ENCODE measurements at regions not wholly inside any gene's neighbourhood (a gene's known extent, or its start where the extent isn't known, plus 50 kb on each side); places are given as distances from the start of the nearest gene placed in this dataset.

DNA sequence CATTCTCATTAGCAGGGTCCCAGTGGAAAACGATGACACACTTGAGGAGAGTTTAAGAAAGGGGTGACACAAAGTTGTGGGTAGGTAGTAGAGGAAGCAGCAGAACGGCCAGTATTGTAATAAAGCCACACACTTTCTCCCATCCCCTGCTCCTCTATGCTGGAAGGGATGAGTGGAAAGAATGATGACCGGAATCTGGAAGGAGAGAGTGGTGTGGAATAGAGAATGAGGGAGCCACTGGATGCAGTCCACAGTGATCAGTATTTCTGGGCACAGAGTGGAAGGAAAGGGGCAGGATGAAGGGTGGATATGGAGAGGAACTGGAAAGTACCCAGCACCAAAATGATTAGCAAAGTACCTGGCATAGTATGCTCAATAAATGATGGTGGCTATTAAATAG lies 133.8 kb upstream of the DAB2 start:
- no peak for DNase-seq (ENCODE audit: low read depth)
- no peak overlapping the region for H3K4me3 ChIP-seq (ENCODE audit: low read depth, low read length)
- TF ChIP-seq CTCF (IDR thresholded peaks at IDR 0.05; ENCODE audit: insufficient read depth, low read length): no peak

GRCh38 chr5:39555788-39556187 lies 131.0 kb upstream of the DAB2 start:
- TF ChIP-seq CTCF (IDR thresholded peaks at IDR 0.05; ENCODE audit: insufficient read depth, low read length): no peak
- DNase-seq (ENCODE audit: low read depth): no peak
- H3K4me3 ChIP-seq (ENCODE audit: low read depth, low read length): no peak overlapping the region

DNA sequence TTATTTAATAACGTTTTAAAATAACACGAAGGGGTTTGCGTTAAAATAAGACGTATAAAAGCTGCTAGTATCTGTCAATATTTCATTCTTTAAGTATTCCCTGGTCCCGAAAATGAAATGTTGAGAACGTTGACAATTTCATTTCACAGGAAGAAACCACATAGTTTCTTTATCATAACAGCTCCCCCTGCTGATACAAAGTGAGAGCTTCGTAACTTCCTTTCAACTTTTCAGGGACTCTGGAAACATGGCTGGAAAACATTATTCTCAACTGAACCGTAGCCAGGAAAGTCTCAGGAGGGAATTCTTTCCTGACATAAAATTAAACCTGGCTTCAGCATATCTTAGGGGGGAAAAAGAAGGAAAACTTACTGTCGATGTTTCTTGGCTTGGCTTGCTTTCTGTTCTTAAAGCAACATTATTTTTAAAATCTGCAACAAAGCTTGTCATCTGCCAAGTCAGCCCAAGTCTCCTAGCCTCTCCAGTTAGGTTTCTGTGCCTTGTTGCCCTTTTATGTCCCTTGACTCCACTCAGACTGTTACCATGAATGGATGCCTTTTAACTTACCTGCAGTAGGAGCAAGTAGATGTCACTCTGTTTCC lies 122.9 kb upstream of the DAB2 start:
- DNase-seq (ENCODE audit: low read depth): peak; percentile 98
- TF ChIP-seq CTCF (IDR thresholded peaks at IDR 0.05; ENCODE audit: insufficient read depth, low read length): peak; percentile 74
- H3K4me3 ChIP-seq (ENCODE audit: low read depth, low read length): no peak overlapping the region

DNA sequence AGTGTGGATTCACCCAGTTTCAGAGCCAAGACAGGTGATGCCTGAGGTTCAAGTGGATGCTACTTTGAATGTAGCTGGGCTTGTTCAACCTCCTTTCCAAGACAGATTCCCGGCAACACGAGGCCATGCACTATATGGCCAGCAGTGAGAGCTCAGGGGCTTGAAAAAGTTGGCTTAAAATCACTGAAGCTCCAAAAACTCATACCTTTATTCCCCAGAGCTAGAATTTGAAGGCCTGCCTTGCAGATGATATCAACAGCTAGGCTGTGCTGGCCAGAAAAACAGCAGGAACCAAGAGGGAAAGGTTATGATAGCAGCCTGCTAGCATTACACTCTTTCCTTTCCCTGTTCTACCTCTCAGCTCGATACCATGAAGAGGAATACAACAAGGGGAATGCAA lies 120.2 kb upstream of the DAB2 start:
- H3K4me3 ChIP-seq (ENCODE audit: low read depth, low read length): no peak overlapping the region
- TF ChIP-seq CTCF (IDR thresholded peaks at IDR 0.05; ENCODE audit: insufficient read depth, low read length): no peak
- no peak for DNase-seq (ENCODE audit: low read depth)

GRCh38 chr5:39543335-39543734 lies 118.6 kb upstream of the DAB2 start:
- H3K4me3 ChIP-seq (ENCODE audit: low read depth, low read length): no peak overlapping the region
- no peak for TF ChIP-seq CTCF (IDR thresholded peaks at IDR 0.05; ENCODE audit: insufficient read depth, low read length)
- peak; percentile 63 for DNase-seq (ENCODE audit: low read depth)

GRCh38 chr5:39542511-39543285 lies 117.9 kb upstream of the DAB2 start:
- DNase-seq (ENCODE audit: low read depth): no peak
- H3K4me3 ChIP-seq (ENCODE audit: low read depth, low read length): no peak overlapping the region
- TF ChIP-seq CTCF (IDR thresholded peaks at IDR 0.05; ENCODE audit: insufficient read depth, low read length): no peak

Data from fibroblast of the aortic adventitia (primary cell).